ENCODE measurements at regions not wholly inside any gene's neighbourhood (a gene's known extent, or its start where the extent isn't known, plus 50 kb on each side); places are given as distances from the start of the nearest gene placed in this dataset.

- no peak overlapping the region for H3K27ac ChIP-seq
- TF ChIP-seq CTCF (IDR thresholded peaks at IDR 0.05) (no peak), ZFX (IDR thresholded peaks at IDR 0.05; ENCODE audit: borderline replicate concordance) (no peak)
Observed at GRCh38 chr3:66140106-66140505, 80.7 kb upstream of the SLC25A26 start.

- H3K27ac ChIP-seq, result no peak overlapping the region
- TF ChIP-seq ZFX (IDR thresholded peaks at IDR 0.05; ENCODE audit: borderline replicate concordance), result no peak
- no peak for TF ChIP-seq CTCF (IDR thresholded peaks at IDR 0.05)
Observed at GRCh38 chr3:66139415-66139814, 81.4 kb upstream of the SLC25A26 start.

- TF ChIP-seq ZFX (IDR thresholded peaks at IDR 0.05; ENCODE audit: borderline replicate concordance) (no peak), CTCF (IDR thresholded peaks at IDR 0.05) (peak; percentile 81)
- H3K27ac ChIP-seq, result no peak overlapping the region
Observed at GRCh38 chr3:66138336-66139313, 82.2 kb upstream of the SLC25A26 start.

GRCh38 chr3:66136597-66136996 is 84.2 kb upstream of the SLC25A26 start:
- H3K27ac ChIP-seq, result no peak overlapping the region
- TF ChIP-seq ZFX (IDR thresholded peaks at IDR 0.05; ENCODE audit: borderline replicate concordance) (no peak), CTCF (IDR thresholded peaks at IDR 0.05) (no peak)

- TF ChIP-seq CTCF (IDR thresholded peaks at IDR 0.05) (no peak), ZFX (IDR thresholded peaks at IDR 0.05; ENCODE audit: borderline replicate concordance) (no peak)
- H3K27ac ChIP-seq, result no peak overlapping the region
Observed at GRCh38 chr3:66133853-66134445, 86.9 kb upstream of the SLC25A26 start.

GRCh38 chr3:66133050-66133757 is 87.6 kb upstream of the SLC25A26 start:
- no peak overlapping the region for H3K27ac ChIP-seq
- no peak for TF ChIP-seq ZFX (IDR thresholded peaks at IDR 0.05; ENCODE audit: borderline replicate concordance)

GRCh38 chr3:66128623-66129022 is 89.9 kb upstream of the MAGI1 start:
- no peak overlapping the region for H3K27ac ChIP-seq
- no peak for TF ChIP-seq CTCF (IDR thresholded peaks at IDR 0.05)
- no peak for TF ChIP-seq ZFX (IDR thresholded peaks at IDR 0.05; ENCODE audit: borderline replicate concordance)

Measured in 22Rv1 (cell line).